RWPE1 (cell line): ENCODE measurements at regions not wholly inside any gene's neighbourhood (a gene's known extent, or its start where the extent isn't known, plus 50 kb on each side); places are given as distances from the start of the nearest gene placed in this dataset.

Source experiments
- CTCF ChIA-PET: fragments of 350-600 bp; sonication (Branson Sonifier 250); formaldehyde crosslinking; extraction: SDS; loops from one replicate; lab custom pipeline; 2021; lab: Yijun Ruan, JAX
- POLR2A ChIA-PET: fragments of 400-600 bp; formaldehyde crosslinking; extraction: SDS; loops from one replicate; lab custom pipeline; 2020; ENCODE audit warnings: antibody characterized with exemption; ENCODE audit not compliant: low non-redundant PET; lab: Yijun Ruan, JAX
- DNase-seq: peaks from one replicate; pipeline ENCODE4 v3.0.0; 2012; ENCODE audit warnings: low spot score
- H3K27ac ChIP-seq: fragments of 450-650 bp; 2 replicates; pipeline ENCODE4 v1.5.1; 2017
- TF ChIP-seq, protein P1 (sequence below): fragments of 450-650 bp; conservative IDR thresholded peaks from 2 replicates; pipeline ENCODE4 v1.5.1; 2017; ENCODE audit warnings: low read depth, mild to moderate bottlenecking

DNA sequence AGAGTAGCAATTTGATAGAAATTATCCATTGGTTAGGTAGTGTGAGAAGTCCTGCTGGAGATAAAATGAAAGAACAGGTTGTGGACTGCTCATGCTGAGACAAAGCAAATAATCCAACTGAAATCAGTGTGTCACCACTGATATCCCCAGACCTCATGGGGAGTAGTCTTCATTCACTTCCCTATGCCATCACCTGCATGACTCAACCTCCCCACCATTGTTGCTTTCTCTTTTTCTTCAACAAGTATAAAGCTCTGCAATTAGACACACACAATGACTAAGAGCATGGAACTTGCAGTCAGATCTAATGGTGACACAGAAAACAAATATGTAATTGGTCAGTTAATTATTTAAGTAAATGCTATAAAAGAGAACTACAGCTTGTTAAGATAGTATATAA lies 475.3 kb downstream of the RIT2 start:
- H3K27ac ChIP-seq, result no peak overlapping the region
- CTCF ChIA-PET, result no interaction called here
- no peak for DNase-seq
- TF ChIP-seq, protein P1, sequence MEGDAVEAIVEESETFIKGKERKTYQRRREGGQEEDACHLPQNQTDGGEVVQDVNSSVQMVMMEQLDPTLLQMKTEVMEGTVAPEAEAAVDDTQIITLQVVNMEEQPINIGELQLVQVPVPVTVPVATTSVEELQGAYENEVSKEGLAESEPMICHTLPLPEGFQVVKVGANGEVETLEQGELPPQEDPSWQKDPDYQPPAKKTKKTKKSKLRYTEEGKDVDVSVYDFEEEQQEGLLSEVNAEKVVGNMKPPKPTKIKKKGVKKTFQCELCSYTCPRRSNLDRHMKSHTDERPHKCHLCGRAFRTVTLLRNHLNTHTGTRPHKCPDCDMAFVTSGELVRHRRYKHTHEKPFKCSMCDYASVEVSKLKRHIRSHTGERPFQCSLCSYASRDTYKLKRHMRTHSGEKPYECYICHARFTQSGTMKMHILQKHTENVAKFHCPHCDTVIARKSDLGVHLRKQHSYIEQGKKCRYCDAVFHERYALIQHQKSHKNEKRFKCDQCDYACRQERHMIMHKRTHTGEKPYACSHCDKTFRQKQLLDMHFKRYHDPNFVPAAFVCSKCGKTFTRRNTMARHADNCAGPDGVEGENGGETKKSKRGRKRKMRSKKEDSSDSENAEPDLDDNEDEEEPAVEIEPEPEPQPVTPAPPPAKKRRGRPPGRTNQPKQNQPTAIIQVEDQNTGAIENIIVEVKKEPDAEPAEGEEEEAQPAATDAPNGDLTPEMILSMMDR, result no peak
- POLR2A ChIA-PET, result no interaction called here

DNA sequence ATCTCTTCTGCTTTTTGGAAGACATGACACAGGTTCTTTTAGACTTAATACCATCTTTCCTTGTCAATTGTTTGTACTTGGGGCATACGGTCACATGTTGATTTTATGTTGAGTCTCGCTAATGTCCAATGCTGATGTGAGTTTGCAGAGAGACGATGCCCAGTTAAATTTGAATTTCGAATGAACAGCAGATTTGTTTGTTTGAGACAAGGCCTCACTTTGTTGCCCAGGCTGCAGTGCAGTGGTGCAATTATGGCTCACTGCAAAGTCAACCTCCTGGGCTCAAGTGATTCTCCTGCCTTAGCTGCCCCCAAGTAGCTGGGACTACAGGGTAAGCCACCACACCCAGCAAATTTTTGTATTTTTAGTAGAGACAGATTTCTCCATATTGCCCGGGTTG lies 473.5 kb downstream of the RIT2 start:
- POLR2A ChIA-PET, result no interaction called here
- no peak for DNase-seq
- TF ChIP-seq, protein P1, result no peak
- H3K27ac ChIP-seq, result no peak overlapping the region
- CTCF ChIA-PET, result no interaction called here

DNA sequence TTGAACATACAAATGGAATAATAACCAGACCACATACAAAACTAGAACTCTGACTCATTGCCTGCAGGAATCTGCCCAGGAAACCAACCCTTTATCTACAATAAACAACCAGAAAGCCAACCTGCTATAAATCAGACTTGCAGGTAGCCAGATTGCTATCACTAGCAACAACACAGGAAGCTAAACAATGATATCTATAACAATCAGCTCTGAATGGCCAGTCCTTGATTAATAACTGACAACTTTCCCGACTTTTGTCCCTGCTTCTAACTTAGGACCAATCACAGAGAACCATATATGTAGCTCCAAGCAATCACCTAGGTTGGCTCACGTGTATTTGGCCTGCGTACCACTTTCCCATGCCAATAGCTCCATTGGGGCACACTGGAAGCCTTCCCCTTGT lies 470.8 kb downstream of the RIT2 start:
- DNase-seq, result no peak
- POLR2A ChIA-PET, result no interaction called here
- no peak overlapping the region for H3K27ac ChIP-seq
- TF ChIP-seq, protein P1, result no peak
- CTCF ChIA-PET, result interaction anchor here (0.7 kb wide), 1 partner anchor 1065 kb away, joined by 4 read pairs; no protein-coding TSS in a partner anchor

DNA sequence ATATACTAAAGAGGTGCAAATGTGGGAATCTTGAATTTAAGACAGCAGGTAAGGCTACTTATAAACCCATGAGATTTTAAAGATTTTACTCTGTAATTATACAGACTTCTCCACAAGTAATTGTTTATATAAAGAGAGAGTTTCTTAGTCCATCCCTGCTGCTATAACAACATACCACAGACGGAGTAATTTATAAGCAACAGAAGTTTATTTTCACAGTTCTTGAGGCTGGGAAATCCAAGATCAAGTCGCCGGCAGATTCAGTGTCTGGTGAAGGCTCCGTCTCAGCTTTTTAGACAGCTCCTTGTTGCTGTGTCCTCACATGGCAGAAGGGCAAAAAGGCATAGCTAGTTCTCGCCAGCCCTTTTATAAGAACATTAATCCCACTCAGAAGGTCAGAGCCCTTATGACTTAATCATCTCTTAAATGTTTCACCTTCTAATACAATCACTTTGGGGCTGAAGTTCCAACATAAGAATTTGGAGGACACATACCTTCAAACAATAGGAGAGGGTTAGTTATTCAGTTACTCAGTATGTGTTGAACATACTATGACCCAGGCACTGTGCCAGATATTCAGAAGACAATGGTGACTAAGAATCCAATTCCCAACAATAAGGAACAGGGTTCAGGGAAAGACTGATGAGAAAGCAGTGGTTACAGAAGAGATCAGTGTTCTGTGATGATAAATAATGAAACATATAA lies 466.0 kb downstream of the RIT2 start:
- CTCF ChIA-PET, result no interaction called here

DNA sequence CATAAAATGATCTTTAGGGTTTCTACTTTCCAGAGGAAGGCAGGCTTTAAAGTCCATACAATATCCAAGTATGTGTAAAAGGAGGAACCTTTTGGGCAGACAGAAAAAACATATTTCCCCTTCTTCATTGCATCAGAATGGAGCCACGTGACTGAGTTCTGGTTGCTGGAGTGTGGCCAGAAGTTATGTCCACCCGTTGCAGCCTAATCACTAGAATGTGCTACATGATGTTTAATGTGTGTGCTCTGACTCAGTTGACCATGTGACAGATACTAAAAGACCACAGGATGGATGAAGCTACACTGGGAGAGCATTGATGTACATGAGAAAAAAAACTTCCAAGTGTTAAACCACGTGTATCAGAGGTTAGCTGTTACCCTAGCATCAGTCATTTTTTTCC lies 460.9 kb downstream of the RIT2 start:
- CTCF ChIA-PET, result no interaction called here
- TF ChIP-seq, protein P1, result no peak
- no peak for DNase-seq
- POLR2A ChIA-PET, result no interaction called here
- no peak overlapping the region for H3K27ac ChIP-seq

More for the DNA sequence above, 466.0 kb downstream of the RIT2 start:
- TF ChIP-seq, protein P1, result no peak
- POLR2A ChIA-PET, result no interaction called here
- H3K27ac ChIP-seq, result no peak overlapping the region
- no peak for DNase-seq

DNA sequence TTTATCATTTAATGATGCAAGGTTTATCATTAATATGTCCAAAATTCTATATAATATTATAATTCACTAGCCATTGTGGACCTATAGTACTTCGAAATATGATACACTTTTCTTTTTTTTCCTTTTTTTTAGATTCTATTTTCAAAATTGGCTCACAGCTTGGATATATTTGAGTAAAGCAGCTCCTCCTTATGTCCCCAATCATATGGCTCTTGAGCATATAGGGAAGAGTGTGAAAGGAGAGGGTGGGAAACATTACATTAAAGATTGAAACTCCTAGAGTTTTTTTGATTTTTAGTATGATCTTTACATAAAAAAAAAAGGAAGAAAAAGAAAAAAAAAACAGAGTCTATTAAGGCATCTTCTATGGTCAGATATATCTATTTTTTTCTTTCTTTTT lies 457.9 kb downstream of the RIT2 start:
- TF ChIP-seq, protein P1, result no peak
- H3K27ac ChIP-seq, result no peak overlapping the region
- ChIA-PET CTCF (no interaction called here), POLR2A (no interaction called here)
- no peak for DNase-seq
